H1 (cell line): ENCODE measurements at regions not wholly inside any gene's neighbourhood (a gene's known extent, or its start where the extent isn't known, plus 50 kb on each side); places are given as distances from the start of the nearest gene placed in this dataset.

Source experiments
- ATF3 ChIP-seq: IDR thresholded peaks from 2 replicates; pipeline ENCODE4 v1.6.1; 2011; ENCODE audit warnings: low read depth, mild to moderate bottlenecking, low read length; ENCODE audit not compliant: insufficient read depth
- KDM4A ChIP-seq: IDR thresholded peaks from one replicate; pipeline ENCODE4 v1.7.1; 2012; ENCODE audit warnings: low read depth, mild to moderate bottlenecking, moderate library complexity, low read length, inconsistent platforms; ENCODE audit not compliant: severe bottlenecking
- SIN3A ChIP-seq, 2 experiments: IDR thresholded peaks in 1 of 2; conservative IDR thresholded peaks in 1 of 2; 2 replicates each; pipeline ENCODE4 v1.6.1; 2011 to 2012; ENCODE audit warnings: low read length in 2 of 2, improper control_type of control experiment in 1 of 2, low read depth in 1 of 2, mild to moderate bottlenecking in 1 of 2

- TF ChIP-seq KDM4A, result no peak
- no peak for TF ChIP-seq ATF3
- no peak for TF ChIP-seq SIN3A (conservative IDR thresholded peaks at IDR 0.05 in 1 of 2, IDR thresholded peaks at IDR 0.05 in 1 of 2; ENCODE audit: low read depth in 1 of 2, low read length in 2 of 2)
Measured at GRCh38 chr7:50865450-50865849, 82.8 kb upstream of the GRB10 start (continued).
